Liver (tissue), 3 donors: ENCODE measurements at regions not wholly inside any gene's neighbourhood (a gene's known extent, or its start where the extent isn't known, plus 50 kb on each side); places are given as distances from the start of the nearest gene placed in this dataset.

Experiments
- FOXA1 ChIP-seq: IDR thresholded peaks from 2 replicates; pipeline ENCODE4 v1.6.1; 2016; ENCODE audit warnings: antibody characterized with exemption
- RXRA ChIP-seq, 2 donors: IDR thresholded peaks; 2 replicates each; pipeline ENCODE4 v1.6.1; 2017 to 2018; ENCODE audit warnings: antibody characterized with exemption in 2 of 2, mild to moderate bottlenecking in 1 of 2
- ZBTB33 ChIP-seq: IDR thresholded peaks from 2 replicates; pipeline ENCODE4 v1.6.1; 2016; ENCODE audit warnings: antibody characterized with exemption
- TF ChIP-seq, protein P1 (sequence below): IDR thresholded peaks from 2 replicates; pipeline ENCODE4 v1.6.1; 2016; ENCODE audit warnings: antibody characterized with exemption
- TF ChIP-seq, protein P2 (sequence below): fragments of 150-350 bp; IDR thresholded peaks from 2 replicates; pipeline ENCODE4 v1.5.1; 2017; ENCODE audit warnings: improper control_type of control experiment, low read depth, low read length; ENCODE audit not compliant: missing input control
- TF ChIP-seq, protein P3 (sequence below): IDR thresholded peaks from 2 replicates; pipeline ENCODE4 v1.6.1; 2016; ENCODE audit warnings: antibody characterized with exemption
- donor health status: healthy.
- donor health status: healthy.

DNA sequence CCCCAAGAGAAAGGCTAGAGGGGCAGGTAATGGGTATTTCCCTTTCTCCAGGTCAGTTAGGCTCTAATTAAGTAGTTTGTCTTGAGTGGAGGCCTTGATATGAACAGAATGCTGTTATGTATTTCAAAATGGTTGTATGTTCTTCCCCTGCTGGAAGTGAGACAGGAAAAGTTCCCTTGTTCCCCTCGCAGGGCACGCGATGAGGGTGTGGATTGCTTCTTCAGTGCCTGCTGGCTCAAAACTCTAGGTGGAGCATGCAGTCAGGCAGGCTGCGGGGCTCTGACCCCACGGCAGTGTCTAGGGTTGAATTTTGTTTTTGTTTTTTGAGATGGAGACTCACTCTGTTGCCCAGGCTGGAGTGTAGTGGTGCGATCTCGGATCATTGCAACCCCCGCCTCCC, 110.4 kb upstream of the XIST start:
- TF ChIP-seq, protein P1, sequence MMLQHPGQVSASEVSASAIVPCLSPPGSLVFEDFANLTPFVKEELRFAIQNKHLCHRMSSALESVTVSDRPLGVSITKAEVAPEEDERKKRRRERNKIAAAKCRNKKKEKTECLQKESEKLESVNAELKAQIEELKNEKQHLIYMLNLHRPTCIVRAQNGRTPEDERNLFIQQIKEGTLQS, result no peak
- TF ChIP-seq, protein P2, sequence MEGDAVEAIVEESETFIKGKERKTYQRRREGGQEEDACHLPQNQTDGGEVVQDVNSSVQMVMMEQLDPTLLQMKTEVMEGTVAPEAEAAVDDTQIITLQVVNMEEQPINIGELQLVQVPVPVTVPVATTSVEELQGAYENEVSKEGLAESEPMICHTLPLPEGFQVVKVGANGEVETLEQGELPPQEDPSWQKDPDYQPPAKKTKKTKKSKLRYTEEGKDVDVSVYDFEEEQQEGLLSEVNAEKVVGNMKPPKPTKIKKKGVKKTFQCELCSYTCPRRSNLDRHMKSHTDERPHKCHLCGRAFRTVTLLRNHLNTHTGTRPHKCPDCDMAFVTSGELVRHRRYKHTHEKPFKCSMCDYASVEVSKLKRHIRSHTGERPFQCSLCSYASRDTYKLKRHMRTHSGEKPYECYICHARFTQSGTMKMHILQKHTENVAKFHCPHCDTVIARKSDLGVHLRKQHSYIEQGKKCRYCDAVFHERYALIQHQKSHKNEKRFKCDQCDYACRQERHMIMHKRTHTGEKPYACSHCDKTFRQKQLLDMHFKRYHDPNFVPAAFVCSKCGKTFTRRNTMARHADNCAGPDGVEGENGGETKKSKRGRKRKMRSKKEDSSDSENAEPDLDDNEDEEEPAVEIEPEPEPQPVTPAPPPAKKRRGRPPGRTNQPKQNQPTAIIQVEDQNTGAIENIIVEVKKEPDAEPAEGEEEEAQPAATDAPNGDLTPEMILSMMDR, result no peak
- TF ChIP-seq FOXA1 (no peak), RXRA (IDR thresholded peaks at IDR 0.05) (no peak), ZBTB33 (no peak)
- TF ChIP-seq, protein P3, sequence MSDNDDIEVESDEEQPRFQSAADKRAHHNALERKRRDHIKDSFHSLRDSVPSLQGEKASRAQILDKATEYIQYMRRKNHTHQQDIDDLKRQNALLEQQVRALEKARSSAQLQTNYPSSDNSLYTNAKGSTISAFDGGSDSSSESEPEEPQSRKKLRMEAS, result no peak
